Transverse colon (tissue), 4 donors: ENCODE measurements at regions not wholly inside any gene's neighbourhood (a gene's known extent, or its start where the extent isn't known, plus 50 kb on each side); places are given as distances from the start of the nearest gene placed in this dataset.

Experiments
- CTCF ChIP-seq, 5 experiments: fragments of 200-600 bp in 3 of 5; fragments of 450-650 bp in 2 of 5; sonication (generic) in 3 of 5; IDR thresholded peaks; 1 replicate in 2 of 5; 2 replicates in 3 of 5; pipeline ENCODE4 v1.5.1; 2016 to 2017; ENCODE audit warnings: antibody characterized with exemption in 5 of 5, inconsistent platforms in 3 of 5, mild to moderate bottlenecking in 2 of 5, moderate library complexity in 1 of 5
- EP300 ChIP-seq: sonication (generic); formaldehyde crosslinking; IDR thresholded peaks from one replicate; pipeline ENCODE4 v1.6.1; 2017; ENCODE audit warnings: antibody characterized with exemption, low read depth
- POLR2A ChIP-seq: fragments of 450-650 bp; IDR thresholded peaks from one replicate; pipeline ENCODE4 v1.6.1; 2016; ENCODE audit warnings: antibody characterized with exemption, mild to moderate bottlenecking, moderate library complexity
- POLR2AphosphoS5 ChIP-seq, 3 donors: sonication (generic); formaldehyde crosslinking; IDR thresholded peaks; one replicate each; pipeline ENCODE4 v1.6.1; 2016; ENCODE audit warnings: antibody characterized with exemption in 3 of 3

GRCh38 chr21:15285556-15285955 is 220.8 kb upstream of the NRIP1 start:
- TF ChIP-seq CTCF (IDR thresholded peaks at IDR 0.05), result no peak
- no peak for TF ChIP-seq EP300
- TF ChIP-seq POLR2AphosphoS5 (IDR thresholded peaks at IDR 0.05), result no peak
- TF ChIP-seq POLR2A, result no peak
